Stomach (tissue), 8 donors: ENCODE measurements at regions not wholly inside any gene's neighbourhood (a gene's known extent, or its start where the extent isn't known, plus 50 kb on each side); places are given as distances from the start of the nearest gene placed in this dataset.

ENCODE experiments used
- DNase-seq, 2 donors: peaks; one replicate each; pipeline versions ENCODE4 v3.0.0 to v3.0.0-alpha.2; 2013 to 2019
- H3K27ac ChIP-seq, 5 donors: fragments of 200-600 bp in 4 of 5; sonication (generic) in 4 of 5; one replicate each; pipeline ENCODE4 v1.5.1; 2013 to 2019; ENCODE audit warnings: mild to moderate bottlenecking in 1 of 5, moderate library complexity in 1 of 5
- H3K27me3 ChIP-seq, 3 donors: fragments of 200-600 bp; sonication (generic); one replicate each; pipeline ENCODE4 v1.5.1; 2017 to 2019; ENCODE audit warnings: mixed run types in 1 of 3
- H3K36me3 ChIP-seq, 4 donors: fragments of 200-600 bp; sonication (generic); 1 replicate in 3 of 4; 2 replicates in 1 of 4; pipeline ENCODE4 v1.5.1; 2016 to 2019
- H3K4me1 ChIP-seq, 4 donors: fragments of 200-600 bp; sonication (generic); one replicate each; pipeline ENCODE4 v1.5.1; 2016 to 2019
- H3K4me3 ChIP-seq, 4 donors: fragments of 200-600 bp; sonication (generic) in 3 of 4; one replicate each; pipeline ENCODE4 v1.5.1; 2016 to 2019; ENCODE audit warnings: mild to moderate bottlenecking in 1 of 4
- H3K9me3 ChIP-seq, 4 donors: fragments of 200-600 bp; sonication (generic); one replicate each; pipeline ENCODE4 v1.5.1; 2016 to 2019
- EP300 ChIP-seq: sonication (generic); formaldehyde crosslinking; IDR thresholded peaks from one replicate; pipeline ENCODE4 v1.6.1; 2017; ENCODE audit warnings: antibody characterized with exemption
- POLR2A ChIP-seq, 4 donors: fragments of 450-650 bp; IDR thresholded peaks; one replicate each; pipeline ENCODE4 v1.6.1; 2016; ENCODE audit warnings: antibody characterized with exemption in 4 of 4, control low read depth in 2 of 4, mild to moderate bottlenecking in 1 of 4, moderate library complexity in 1 of 4
- POLR2AphosphoS5 ChIP-seq, 3 donors: sonication (generic); formaldehyde crosslinking; IDR thresholded peaks; one replicate each; pipeline ENCODE4 v1.6.1; 2016; ENCODE audit warnings: antibody characterized with exemption in 3 of 3
- WGBS, 5 donors: extraction: QIAGEN DNeasy Blood & Tissue Kit in 3 of 5; methylation state at CpG; one replicate each; pipeline versions ENCODE4 v1.1.5 to v1.1.7; 2013 to 2018; 5-methylcytosine and 5-hydroxymethylcytosine counted together
- intact Hi-C: fragments of 100-400 bp; cut with DNase I; formaldehyde crosslinking; loops from one replicate; pipeline ENCODE4 v1.15.1; 2023; ENCODE audit warnings: low total_unique reads
- TF ChIP-seq, protein P1 (sequence below), 7 experiments: fragments of 450-650 bp in 4 of 7; fragments of 200-600 bp in 3 of 7; sonication (generic) in 3 of 7; IDR thresholded peaks; one replicate each; pipeline ENCODE4 v1.5.1; 2016 to 2019; ENCODE audit warnings: antibody characterized with exemption in 7 of 7, control low read depth in 2 of 7, mild to moderate bottlenecking in 1 of 7
- donor health status: healthy with polysubstance abuse.
- donor health status: Bipolar disorder and iron deficiency.
- donor health status: healthy.

GRCh38 chr5:39762761-39763160, 338.0 kb upstream of the DAB2 start:
- H3K4me1 ChIP-seq: no peaks in the 10 kb centered on the region
- H3K27ac ChIP-seq: no peak overlapping the region
- no peaks in the 10 kb centered on the region for H3K36me3 ChIP-seq
- intact Hi-C loops: no loop called here
- no peak overlapping the region for H3K4me3 ChIP-seq
- TF ChIP-seq POLR2AphosphoS5 (IDR thresholded peaks at IDR 0.05): no peak
- WGBS, 5 donors: 77 to 87% (median 85%) methylated on average over 3 of the region's 3 CpGs
- no peaks in the 10 kb centered on the region for H3K27me3 ChIP-seq
- no peaks in the 10 kb centered on the region for H3K9me3 ChIP-seq
- no peak for DNase-seq

DNA sequence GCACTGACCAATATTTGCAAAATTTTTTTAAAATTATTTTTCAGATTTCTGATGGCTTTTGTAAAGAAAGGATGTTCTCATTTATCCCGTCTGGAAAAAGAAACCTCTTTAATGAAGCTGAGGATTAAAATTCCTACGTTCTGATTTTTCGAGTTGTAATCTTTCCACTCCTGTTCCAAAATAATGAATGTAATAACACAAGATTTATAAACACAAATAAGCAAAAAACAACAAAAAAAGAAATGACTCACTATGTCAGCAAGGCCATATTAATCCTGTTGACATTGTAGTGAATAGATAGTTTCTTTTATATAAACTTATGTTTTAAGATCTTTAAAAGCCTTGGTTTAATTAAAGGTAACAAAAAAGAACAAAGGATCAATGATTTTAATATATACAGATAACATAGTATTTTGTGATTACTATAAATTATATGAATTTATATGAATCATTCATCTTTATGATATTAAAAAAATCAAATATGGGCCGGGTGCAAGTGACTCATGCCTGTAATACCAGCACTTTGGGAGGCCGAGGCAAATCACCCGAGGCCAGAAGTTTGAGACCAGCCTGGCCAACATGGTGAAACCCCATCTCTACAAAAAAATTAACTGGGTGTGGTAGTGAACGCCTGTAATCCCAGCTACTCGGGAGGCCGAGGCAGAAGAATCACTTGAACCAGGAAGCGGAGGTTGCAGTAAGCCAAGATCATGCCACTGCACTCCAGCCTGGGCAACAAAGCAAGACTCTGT, 336.6 kb upstream of the DAB2 start:
- no peaks in the 10 kb centered on the region for H3K27me3 ChIP-seq
- no peak for DNase-seq
- intact Hi-C loops: no loop called here

DNA sequence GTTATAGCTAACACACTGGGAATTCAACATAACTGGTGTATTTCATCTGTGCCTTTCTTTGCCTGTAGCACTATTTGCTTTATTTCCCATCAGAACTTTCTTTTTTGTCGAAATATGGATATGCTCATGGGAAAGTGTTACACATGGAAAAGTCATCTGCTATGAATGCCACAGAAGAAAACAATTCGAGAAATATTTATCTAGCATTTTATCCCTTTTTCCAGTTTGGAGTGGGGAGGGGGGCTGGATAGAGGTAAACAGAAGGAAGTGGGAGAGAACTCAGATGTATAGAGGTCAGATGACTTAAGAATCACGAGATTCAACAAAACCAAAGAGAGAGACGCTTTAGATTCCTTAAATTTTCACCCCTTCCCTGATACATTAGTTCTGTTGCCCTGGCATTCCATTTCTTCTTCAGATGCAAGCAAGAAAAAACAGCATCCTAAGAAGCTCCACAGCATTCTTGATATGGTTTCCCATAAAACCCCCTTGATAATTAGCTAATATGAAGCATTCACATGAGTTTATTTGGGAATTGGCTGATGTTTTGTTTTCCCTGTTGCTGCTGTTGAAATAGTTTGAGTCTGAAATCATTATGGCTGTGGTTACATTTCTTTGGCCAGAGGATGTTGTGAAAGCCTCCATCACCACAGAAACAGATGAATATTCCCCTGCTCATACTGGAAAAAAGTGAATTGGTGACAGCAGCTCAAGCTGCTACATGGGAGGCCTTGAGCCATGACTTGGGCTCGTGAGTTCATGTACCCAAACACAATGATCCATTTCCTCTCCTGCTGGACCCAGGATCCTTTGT, 335.8 kb upstream of the DAB2 start:
- DNase-seq: peak in 1 of 2 donors; percentile 66
- peak overlapping the region in 4 of 5 donors; percentile 39 to 65 (median 48) for H3K27ac ChIP-seq
- no peaks in the 10 kb centered on the region for H3K36me3 ChIP-seq
- no peaks in the 10 kb centered on the region for H3K4me1 ChIP-seq
- no peaks in the 10 kb centered on the region for H3K9me3 ChIP-seq
- no peak overlapping the region for H3K4me3 ChIP-seq
- intact Hi-C loops: no loop called here
- TF ChIP-seq EP300 (no peak), POLR2AphosphoS5 (IDR thresholded peaks at IDR 0.05) (peak in 2 of 3 donors; percentile 12 to 45)
- H3K27me3 ChIP-seq: no peaks in the 10 kb centered on the region
- 50 to 61% (median 57%) methylated on average over 5 of the region's 5 CpGs for WGBS, 5 donors

More for the DNA sequence above, 336.6 kb upstream of the DAB2 start:
- 69 to 84% (median 80%) methylated on average over 10 of the region's 10 CpGs for WGBS, 5 donors
- Histone ChIP-seq H3K4me3 (no peak overlapping the region), H3K9me3 (no peaks in the 10 kb centered on the region), H3K36me3 (no peaks in the 10 kb centered on the region), H3K27ac (peak overlapping the region in 4 of 5 donors; percentile 36 to 65 (median 62)), H3K4me1 (no peaks in the 10 kb centered on the region)
- TF ChIP-seq EP300: no peak
- TF ChIP-seq, protein P1, sequence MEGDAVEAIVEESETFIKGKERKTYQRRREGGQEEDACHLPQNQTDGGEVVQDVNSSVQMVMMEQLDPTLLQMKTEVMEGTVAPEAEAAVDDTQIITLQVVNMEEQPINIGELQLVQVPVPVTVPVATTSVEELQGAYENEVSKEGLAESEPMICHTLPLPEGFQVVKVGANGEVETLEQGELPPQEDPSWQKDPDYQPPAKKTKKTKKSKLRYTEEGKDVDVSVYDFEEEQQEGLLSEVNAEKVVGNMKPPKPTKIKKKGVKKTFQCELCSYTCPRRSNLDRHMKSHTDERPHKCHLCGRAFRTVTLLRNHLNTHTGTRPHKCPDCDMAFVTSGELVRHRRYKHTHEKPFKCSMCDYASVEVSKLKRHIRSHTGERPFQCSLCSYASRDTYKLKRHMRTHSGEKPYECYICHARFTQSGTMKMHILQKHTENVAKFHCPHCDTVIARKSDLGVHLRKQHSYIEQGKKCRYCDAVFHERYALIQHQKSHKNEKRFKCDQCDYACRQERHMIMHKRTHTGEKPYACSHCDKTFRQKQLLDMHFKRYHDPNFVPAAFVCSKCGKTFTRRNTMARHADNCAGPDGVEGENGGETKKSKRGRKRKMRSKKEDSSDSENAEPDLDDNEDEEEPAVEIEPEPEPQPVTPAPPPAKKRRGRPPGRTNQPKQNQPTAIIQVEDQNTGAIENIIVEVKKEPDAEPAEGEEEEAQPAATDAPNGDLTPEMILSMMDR (IDR thresholded peaks at IDR 0.05): no peak
- TF ChIP-seq POLR2A (IDR thresholded peaks at IDR 0.05): no peak
- TF ChIP-seq POLR2AphosphoS5 (IDR thresholded peaks at IDR 0.05): no peak

DNA sequence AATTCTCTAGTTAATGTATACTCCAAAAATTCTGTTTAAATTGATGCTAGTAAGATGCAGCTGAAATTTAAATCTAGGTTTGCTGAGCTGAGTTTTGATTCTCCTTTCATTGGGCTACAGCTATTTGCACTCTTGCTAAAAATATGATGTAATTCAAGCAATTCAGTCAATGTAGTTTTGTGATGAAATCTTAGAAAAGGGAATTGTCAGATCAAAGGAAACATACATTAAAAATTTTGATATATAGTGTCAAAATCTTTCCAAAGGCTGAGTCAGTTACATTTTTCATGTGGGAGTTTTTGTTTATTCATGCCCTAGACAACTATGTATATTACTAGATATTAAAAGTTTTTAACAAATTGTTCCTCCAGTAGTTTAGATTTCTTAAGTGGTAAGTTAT, 334.9 kb upstream of the DAB2 start:
- no peak overlapping the region for H3K4me3 ChIP-seq
- H3K27me3 ChIP-seq: no peaks in the 10 kb centered on the region
- intact Hi-C loops: no loop called here
- H3K36me3 ChIP-seq: no peaks in the 10 kb centered on the region
- no peaks in the 10 kb centered on the region for H3K4me1 ChIP-seq
- H3K9me3 ChIP-seq: no peaks in the 10 kb centered on the region
- no peak for DNase-seq
- peak overlapping the region in 1 of 5 donors; percentile 65 for H3K27ac ChIP-seq
- TF ChIP-seq, protein P1 (IDR thresholded peaks at IDR 0.05): no peak
- TF ChIP-seq POLR2AphosphoS5 (IDR thresholded peaks at IDR 0.05): no peak
- no peak for TF ChIP-seq POLR2A (IDR thresholded peaks at IDR 0.05)
- TF ChIP-seq EP300: no peak

DNA sequence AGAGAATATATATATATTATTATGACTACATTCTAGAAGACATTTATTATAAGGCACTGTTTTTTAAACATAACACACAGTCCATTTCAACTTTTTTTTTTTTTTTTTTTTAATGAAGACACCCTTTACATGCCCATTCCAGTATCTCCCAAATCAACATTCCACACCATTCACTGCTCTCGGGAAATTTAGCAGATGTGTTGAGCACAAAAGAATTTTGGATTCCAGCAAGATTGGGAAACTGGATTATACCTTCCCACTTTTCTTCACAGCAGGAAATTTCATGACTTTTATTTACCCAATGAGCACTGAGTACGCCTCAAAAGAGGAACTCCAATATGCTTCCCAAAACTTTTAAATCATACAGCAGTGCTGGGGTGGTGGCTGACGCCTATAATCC, 333.6 kb upstream of the DAB2 start:
- H3K36me3 ChIP-seq: no peaks in the 10 kb centered on the region
- no peak for DNase-seq
- intact Hi-C loops: no loop called here
- TF ChIP-seq EP300: no peak
- TF ChIP-seq, protein P1 (IDR thresholded peaks at IDR 0.05): no peak
- no peaks in the 10 kb centered on the region for H3K27me3 ChIP-seq
- 78 to 88% (median 82%) methylated on average over 3 of the region's 3 CpGs for WGBS, 5 donors
- no peaks in the 10 kb centered on the region for H3K9me3 ChIP-seq
- no peak overlapping the region for H3K4me3 ChIP-seq
- H3K27ac ChIP-seq: no peak overlapping the region
- no peaks in the 10 kb centered on the region for H3K4me1 ChIP-seq
